ENCODE measurements at regions not wholly inside any gene's neighbourhood (a gene's known extent, or its start where the extent isn't known, plus 50 kb on each side); places are given as distances from the start of the nearest gene placed in this dataset.
"Not testable (repeated sequence)": the region's sequence is repeated elsewhere in the genome, so short reads cannot be mapped to it uniquely, and the experiment has no call there.

DNA sequence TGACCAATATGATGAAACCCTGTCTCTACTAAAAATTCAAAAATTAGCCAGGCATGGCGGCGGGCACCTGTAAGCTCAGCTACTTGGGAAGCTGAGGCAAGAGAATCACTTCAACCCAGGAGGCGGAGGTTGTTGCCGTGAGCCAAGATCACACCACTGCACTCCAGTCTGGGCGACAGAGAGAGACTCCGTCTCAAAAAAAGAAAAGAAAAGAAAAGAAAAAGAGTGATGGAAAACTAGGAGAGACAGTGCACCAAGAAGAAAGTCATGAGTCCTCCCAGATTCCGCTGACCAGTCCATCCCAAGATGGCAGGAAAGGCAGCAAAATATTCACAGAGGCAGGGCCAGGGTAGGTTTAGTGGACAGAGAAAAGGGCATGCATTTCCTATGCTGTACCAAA is 226.9 kb downstream of the ASMT start:
- intact Hi-C loops (cut with DNase I), result no loop called here
- peak; percentile 51 for DNase-seq (ENCODE audit: low spot score)

DNA sequence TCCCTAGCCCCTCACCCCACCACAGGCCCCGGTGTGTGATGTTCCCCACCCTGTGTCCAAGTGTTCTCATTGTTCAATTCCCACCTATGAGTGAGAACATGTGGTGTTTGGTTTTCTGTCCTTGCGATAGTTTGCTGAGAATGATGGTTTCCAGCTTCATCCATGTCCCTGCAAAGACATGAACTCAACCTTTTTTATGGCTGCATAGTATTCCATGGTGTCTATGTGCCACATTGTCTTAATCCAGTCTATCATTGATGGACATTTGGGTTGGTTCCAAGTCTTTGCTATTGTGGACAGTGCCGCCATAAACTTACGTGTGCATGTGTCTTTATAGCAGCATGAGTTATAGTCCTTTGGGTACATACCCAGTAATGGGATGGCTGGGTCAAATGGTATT is 232.1 kb downstream of the ASMT start:
- intact Hi-C loops (cut with DNase I); DNase-seq (ENCODE audit: low spot score): not testable (repeated sequence)

DNA sequence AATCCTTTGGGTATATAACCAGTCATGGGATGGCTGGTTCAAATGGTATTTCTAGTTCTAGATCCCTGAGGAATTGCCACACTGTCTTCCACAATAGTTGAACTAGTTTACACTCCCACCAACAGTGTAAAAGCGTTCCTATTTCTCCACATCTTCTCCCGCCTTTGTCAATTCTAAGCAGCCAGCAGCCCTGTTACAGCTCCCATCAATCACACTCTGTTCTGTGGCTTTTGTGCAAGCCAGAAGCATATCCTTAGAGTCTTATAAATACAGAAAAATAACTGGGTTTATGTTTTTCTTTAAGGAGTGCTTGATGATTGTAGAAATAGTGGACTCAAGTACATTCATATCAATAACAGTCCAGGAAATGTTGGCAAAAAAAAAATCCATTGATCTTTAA is 232.9 kb downstream of the ASMT start:
- intact Hi-C loops (cut with DNase I), result not testable (repeated sequence)

DNA sequence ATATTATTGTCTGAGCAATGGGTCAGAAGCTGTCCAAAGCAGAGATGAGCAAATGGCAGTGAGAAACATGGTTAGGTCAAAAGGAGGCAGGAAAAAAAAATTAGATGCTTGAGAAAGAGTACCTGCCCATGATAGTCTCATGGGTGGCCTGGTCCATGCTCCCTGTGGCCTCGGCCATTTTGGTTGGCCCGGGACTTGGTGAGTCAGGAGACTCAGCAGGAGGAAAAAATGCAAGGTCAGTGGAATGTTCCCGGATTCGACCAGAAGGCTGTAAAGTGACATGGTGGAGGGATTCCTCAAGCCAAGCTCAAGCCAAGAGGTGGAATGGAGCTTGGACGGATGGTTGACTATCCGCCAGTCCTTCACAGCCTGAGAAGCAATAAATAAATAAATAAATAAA is 236.7 kb downstream of the ASMT start:
- intact Hi-C loops (cut with DNase I), result no loop called here
- DNase-seq (ENCODE audit: low spot score), result peak; percentile 67

More for the DNA sequence above, 232.9 kb downstream of the ASMT start:
- not testable (repeated sequence) for DNase-seq (ENCODE audit: low spot score)

DNA sequence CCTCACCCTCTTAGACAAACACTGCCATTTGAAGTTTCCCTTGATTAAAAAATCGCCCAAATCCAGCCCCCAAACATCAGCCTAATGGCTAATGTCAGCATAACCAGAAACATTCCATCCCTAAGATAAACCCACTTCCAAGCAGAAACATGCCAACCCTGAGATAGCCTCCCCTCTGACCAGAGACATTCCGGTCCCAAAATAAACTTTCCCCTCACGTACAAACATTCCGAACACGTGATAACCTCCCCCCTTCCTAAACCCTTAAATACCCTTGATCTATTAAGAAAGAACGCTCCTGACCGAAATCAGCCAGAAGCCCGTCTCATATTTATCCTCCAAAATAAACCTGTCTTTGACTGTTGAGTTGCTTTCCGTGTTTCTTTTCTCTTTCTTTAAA is 237.2 kb downstream of the ASMT start:
- intact Hi-C loops (cut with DNase I), result no loop called here
- DNase-seq (ENCODE audit: low spot score), result peak; percentile 6

DNA sequence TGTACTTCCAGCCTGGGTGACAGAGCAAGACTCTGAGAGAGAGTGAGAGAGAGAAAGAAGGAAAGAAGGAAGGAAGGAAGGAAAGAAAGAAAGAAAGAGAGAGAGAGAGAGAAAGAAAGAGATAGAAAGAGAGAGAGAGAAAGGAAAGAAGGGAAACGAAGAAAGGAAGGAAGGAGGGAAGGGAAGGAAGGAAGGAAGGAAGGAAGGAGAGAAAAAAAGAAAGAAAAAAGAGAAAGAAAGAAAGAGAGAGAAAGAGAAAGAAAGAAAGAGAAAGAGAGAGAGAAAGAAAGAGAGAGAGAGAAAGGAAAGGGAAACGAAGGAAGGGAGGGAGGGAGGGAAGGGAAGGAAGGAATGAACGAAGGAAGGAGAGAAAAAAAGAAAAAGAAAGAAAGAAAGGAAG is 238.6 kb downstream of the ASMT start:
- intact Hi-C loops (cut with DNase I), result no loop called here

DNA sequence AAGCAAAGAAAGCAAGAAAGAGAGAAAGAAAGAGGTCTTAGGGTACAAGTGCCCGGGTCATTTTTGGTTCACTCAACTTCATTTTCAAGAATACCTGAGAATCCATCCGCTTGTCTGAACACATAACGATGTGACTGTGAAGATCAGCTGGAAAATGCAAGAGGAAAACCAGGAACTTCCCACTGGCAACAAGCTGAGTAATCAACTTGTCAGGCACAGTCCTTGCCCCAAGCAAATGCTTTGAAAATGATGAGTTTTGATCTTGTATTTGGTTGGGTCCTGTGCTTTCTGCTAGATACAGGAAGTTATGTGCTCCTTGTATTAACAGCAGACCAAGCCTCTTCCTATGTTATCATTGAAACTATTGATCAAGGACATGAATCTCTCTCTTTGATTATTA is 239.1 kb downstream of the ASMT start:
- intact Hi-C loops (cut with DNase I), result no loop called here
- DNase-seq (ENCODE audit: low spot score), result peak; percentile 12

More for the DNA sequence above, 238.6 kb downstream of the ASMT start:
- DNase-seq (ENCODE audit: low spot score), result no peak

DNA sequence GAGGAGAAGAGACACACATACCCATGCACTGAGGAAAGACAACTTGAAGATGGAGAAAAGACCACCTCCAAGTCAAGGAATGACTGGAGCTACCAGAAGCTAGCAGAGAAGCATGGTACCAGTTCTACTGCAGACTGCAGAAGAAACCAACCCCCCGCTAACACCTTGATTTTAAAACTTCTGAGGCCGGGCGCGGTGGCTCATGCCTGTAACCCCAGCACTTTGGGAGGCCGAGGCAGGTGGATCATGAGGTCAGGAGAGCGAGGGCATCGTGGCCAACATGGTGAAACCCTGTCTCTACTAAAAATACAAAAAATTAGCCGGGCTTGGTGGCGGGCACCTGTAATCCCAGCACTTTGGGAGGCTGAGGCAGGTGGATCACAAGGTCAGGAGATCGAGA is 240.0 kb downstream of the ASMT start:
- peak; percentile 66 for DNase-seq (ENCODE audit: low spot score)
- intact Hi-C loops (cut with DNase I), result not testable (repeated sequence)

DNA sequence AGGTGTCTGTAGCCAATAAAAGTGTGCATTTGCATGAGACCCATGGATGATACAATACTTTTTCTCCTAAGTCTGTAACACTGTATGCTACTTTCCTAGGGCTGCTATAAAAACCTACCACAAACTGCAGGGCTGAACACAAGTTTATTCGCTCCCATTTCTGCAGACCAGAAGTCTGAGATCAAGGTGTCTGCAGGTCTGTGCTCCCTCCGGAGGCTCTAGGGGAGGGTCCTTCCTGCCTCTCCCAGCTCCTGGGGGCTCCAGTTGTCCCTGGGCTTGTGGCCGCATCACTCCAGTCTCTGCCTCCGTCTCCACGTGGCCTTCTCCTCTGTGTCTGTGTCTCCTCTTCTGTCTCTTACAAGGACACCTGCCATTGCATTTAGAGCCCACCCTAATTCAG is 244.4 kb downstream of the ASMT start:
- intact Hi-C loops (cut with DNase I), result not testable (repeated sequence)
- DNase-seq (ENCODE audit: low spot score), result peak; percentile 22

DNA sequence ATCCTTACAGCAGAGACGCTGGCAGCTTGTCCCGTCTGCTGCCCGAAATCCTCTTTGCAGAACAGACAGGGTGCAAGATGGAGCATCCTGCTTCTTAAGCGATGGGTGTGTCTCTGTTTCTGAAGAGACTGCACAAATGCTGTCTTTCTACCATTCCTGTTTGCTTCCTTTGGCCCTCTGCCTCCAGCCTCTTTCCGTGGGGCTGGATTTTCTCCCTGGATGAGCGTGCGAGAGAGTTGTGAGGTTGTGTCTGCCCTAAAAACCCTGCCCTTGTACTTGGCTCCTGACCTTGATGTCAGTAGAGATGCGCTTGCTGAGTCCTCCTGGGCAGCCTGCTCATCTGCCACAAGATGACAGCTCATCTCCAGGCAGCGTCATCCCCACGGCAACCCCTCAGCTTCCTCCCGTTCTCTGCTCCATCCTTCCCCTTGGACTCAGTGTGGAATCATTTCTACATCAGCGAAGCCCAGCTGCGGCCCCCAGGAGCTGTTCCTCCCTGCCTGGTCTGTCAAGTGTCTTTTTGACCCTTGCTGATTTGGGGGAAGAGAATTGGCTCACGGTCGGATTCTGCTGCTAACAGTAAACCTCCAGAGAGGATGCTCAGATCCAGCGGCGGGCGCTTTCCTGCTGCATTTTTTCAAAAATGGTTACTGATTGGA is 246.2 kb downstream of the ASMT start:
- intact Hi-C loops (cut with DNase I), result no loop called here
- peak; percentile 69 for DNase-seq (ENCODE audit: low spot score)

DNA sequence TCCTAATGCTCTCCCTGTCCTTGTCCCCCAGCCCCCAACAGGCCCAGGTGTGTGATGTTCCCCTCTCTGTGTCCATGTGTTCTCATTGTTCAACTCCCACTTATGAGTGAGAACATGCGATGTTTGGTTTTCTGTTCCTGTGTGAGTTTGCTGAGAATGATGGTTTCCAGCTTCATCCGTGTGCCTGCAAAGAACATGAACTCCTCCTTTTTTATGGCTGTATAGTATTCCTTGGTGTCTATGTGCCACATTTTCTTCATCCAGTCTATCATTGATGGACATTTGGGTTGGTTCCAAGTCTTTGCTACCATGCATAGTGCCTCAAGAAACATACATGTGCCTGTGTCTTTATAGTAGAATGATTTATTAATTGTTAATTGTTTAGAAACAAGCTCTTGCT is 249.1 kb downstream of the ASMT start:
- intact Hi-C loops (cut with DNase I), result not testable (repeated sequence)
- DNase-seq (ENCODE audit: low spot score), result peak; percentile 9

DNA sequence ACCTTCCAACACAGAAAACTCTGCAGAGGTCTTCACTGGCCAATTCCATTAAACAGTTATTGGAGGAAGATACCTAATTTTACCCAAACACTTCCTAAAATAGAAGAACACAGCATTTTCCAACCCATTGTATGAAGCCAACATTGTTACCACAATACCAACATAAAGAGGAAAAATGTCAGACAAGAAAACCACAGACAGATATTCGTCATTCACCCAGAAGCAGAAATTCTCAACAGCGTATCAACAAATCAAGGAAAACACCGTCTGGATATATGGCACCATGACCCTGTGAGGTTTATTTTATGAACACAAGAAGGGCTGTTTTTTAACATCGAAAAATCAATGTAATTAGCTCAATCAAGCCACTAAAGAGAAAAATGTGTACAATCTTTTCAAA is 255.6 kb downstream of the ASMT start:
- DNase-seq (ENCODE audit: low spot score), result no peak

DNA sequence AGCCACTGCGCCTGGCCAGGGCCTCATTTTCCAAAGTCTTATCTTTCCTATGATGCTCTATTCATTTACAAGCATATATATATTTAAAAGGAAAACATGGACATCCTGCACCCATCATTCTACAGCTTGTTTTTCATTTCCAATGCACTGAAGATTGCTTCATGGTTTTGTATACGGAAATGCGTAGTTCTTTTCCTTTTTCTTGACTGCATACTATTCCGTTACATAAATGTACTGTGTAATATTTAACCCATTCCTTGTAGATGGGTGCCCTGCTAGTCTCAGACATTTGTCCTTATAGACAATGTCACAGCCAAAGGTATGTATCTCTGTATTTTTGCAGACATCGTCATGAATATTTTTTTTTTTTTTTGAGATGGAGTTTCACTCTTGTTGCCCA is 257.0 kb downstream of the ASMT start:
- intact Hi-C loops (cut with DNase I), result no loop called here
- no peak for DNase-seq (ENCODE audit: low spot score)

More for the DNA sequence above, 255.6 kb downstream of the ASMT start:
- intact Hi-C loops (cut with DNase I), result no loop called here

DNA sequence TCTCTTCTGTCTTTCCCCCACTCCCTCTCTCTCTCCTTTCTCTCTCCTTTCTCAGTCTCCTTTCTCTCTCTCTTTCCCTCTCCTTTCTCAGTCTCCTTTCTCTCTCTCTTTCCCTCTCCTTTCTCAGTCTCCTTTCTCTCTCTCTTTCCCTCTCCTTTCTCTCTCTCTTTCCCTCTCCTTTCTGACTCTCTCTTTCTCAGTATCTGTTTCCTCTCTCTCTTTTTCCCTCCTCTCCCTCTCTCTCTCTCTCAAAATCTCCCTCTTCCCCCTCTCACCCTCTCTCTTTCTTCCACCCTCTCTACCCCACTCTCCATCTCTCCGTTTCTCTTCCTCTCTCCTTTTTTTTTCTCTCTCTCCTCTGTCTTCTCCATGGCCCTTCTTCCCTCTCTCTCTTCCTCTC is 258.8 kb downstream of the ASMT start:
- DNase-seq (ENCODE audit: low spot score), result no peak
- intact Hi-C loops (cut with DNase I), result no loop called here

DNA sequence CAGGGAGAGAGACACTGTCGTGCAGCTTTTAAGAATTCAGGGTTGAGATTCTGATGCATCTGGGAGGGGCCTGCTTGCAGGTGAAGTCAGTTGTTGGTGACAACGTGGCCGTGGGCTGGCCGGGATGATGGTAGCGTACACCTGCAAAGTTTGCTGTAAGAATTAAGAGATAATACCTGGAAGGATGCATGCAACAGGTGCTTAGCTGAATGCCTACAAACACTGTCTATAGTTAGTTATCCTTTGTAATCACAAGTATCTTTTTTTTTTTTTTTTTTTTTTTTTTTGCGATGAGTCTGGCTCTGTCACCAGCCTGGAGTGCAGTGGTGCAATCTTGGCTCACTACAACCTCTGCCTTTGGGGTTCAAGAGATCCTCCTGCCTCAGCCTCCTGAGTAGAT is 259.6 kb downstream of the ASMT start:
- intact Hi-C loops (cut with DNase I), result no loop called here
- peak; percentile 14 for DNase-seq (ENCODE audit: low spot score)

DNA sequence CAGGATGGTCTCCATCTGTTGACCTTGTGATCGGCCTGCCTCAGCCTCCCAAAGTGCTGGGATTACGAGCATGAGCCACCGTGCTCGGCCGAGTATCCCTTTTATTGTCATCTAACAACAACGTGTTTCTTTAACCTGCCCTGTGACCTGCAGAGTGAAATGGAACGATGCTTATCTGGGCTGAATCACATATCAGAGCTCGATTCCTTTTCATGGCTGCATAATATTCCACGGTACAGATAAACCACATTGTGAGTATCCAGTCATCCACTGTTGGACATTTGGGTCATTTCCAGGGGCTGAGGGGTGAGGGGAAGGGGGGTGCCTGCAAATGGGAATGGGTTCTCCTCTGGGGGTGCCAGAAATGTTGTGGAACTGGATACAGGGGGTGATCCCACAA is 260.0 kb downstream of the ASMT start:
- intact Hi-C loops (cut with DNase I), result no loop called here
- peak; percentile 26 for DNase-seq (ENCODE audit: low spot score)

DNA sequence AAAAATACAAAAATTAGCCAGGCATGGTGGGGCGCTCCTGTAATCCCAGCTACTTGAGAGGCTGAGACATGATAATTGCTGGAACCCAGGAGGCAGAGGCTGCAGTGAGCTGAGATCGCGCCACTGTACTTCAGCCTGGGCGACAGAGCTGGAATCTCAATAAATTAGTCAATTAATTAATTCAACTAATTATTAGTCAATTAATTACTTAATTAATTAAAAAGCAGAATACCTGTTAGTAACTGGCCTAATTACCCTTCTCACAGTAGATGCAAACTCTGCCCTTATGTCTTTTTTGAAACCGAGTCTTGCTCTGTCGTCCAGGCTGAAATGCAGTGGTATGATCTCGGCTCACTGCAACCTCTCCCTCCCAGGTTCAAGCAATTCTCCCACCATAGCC is 261.2 kb downstream of the ASMT start:
- DNase-seq (ENCODE audit: low spot score), result peak; percentile 5
- intact Hi-C loops (cut with DNase I), result no loop called here

DNA sequence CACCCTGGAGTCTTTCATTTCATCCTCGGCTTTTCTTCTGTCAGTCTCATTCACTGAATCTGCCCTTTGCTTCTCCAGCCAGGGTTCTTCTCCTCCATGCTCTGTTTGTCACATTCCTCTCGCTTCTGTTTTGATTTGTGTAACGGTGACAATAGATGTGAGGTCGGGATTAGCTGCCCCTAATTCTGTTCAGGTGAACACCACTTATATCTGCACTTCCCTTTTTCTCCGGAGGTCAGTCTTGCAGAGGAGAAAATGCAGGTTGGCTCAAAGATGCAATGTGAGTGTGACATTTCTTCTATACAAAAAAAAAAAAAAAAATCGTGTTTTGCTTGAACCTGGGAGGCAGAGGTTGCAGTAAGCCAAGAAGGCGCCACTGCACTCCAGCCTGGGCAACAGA is 262.9 kb downstream of the ASMT start:
- no peak for DNase-seq (ENCODE audit: low spot score)
- intact Hi-C loops (cut with DNase I), result no loop called here

DNA sequence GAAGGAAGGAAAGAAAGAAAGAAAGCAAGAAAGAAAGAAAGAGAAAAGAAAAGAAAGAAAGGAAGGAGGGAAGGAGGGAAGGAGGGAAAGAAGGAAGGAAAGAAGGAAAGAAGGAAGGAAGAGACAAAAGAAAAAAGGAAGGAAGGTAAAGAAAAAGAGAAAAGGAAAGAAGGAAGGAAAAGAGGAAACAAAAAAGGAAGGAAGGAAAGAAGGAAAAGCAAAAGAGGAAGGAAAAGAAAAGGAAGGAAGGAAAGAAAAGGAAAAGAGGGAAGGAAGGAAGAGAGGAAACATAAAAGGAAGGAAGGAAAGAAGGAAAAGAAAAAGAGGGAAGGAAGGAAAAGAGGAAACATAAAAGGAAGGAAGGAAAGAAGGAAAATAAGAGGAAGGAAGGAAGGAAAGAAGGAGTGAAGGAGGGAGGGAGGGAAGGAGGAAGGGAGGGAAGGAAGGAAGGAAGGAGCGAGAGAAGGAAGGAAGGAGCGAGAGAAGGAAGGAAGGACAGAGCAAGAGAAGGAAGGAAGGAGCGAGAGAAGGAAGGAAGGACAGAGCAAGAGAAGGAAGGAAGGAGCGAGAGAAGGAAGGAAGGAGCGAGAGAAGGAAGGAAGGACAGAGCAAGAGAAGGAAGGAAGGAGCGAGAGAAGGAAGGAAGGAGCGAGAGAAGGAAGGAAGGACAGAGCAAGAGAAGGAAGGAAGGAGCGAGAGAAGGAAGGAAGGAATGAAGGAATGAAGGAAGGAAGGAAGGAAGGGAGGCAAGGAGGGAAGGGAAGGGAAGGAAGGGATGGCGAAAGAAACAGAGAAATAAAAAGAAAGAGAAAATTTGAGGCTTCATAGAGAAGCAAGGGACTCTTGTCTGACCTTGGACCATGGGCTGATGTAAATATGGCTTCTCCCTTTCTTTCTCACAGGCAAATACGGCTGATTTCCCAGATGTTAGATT is 266.3 kb downstream of the ASMT start:
- intact Hi-C loops (cut with DNase I); DNase-seq (ENCODE audit: low spot score): not testable (repeated sequence)

DNA sequence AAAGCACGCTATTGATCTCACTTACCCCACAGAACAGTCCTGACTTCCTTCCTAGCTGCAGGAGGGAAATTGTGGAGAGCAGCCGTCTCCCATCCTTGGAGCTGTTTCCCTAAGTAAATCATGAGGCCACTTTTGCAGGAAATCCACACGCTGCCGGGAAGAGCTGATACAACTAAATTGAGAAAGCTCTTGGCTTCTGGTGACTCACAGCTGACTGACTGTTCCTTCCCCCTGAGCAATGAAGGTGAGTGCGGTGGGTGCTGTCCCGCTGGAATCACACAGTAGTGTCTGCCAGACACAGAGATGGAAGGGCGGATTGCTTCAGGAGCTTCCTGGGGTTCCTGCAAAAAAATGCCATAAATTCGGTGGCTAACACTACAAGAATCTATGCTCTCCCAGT is 268.9 kb downstream of the ASMT start:
- intact Hi-C loops (cut with DNase I), result no loop called here
- no peak for DNase-seq (ENCODE audit: low spot score)

DNA sequence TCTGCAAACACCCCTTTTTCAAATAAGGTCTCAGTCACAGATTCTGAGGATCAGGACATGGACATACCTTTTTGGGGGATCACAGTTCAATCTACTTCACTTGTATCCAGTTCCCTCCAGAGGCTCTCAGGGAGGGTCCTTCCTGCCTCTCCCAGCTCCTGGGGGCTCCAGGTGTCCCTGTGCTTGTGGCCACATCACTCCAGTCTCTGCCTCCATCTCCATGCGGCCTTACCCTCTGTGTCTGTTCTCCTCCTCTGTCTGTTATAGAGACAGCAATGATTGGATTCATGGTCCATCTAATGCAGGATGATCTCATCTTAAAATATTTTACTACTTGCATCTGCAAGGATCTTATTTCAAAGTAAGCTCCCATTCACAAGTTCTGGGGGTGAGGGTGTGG is 269.6 kb downstream of the ASMT start:
- peak; percentile 63 for DNase-seq (ENCODE audit: low spot score)
- intact Hi-C loops (cut with DNase I), result no loop called here
